ENCODE measurements at regions not wholly inside any gene's neighbourhood (a gene's known extent, or its start where the extent isn't known, plus 50 kb on each side); places are given as distances from the start of the nearest gene placed in this dataset.

DNA sequence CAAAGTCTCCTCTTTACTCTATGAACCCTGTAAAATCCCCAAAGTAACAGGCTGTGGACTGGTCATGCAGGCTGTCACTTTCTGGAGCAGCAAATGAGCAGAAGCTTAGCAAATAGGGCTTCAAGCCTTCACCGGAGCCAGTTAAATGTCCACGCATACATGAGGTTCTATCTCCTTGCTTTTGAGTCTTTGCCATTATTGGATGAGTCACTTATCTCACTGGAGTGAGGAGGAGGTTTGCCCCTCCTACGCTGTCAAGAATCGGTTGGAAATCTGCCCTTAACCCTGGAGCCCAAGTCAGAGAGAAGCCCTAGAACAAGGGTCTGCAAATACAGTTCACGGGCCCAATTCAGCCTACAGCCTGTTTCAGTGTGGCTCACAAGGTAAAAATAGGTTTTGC is 126.1 kb upstream of the CTNNB1 start:
- no peak for DNase-seq (ENCODE audit: low read depth in 4 of 6, low spot score in 6 of 6)
- H3K27ac ChIP-seq (ENCODE audit: low read depth, low read length) = no peak overlapping the region
- WGBS (ENCODE audit: insufficient coverage) = 100% methylated on average over 4 of the region's 5 CpGs
- H3K27me3 ChIP-seq (ENCODE audit: control insufficient read depth, insufficient read depth, low read length) = no peaks in the 10 kb centered on the region
- H3K4me3 ChIP-seq (ENCODE audit: low read depth, low read length) = no peak overlapping the region
- no peaks in the 10 kb centered on the region for H3K4me1 ChIP-seq (ENCODE audit: control insufficient read depth, insufficient read depth, low read length)
- H3K36me3 ChIP-seq (ENCODE audit: control insufficient read depth, insufficient read depth, low read length) = no peaks in the 10 kb centered on the region
- H3K9me3 ChIP-seq (ENCODE audit: control insufficient read depth, insufficient read depth, low read length) = no peaks in the 10 kb centered on the region

DNA sequence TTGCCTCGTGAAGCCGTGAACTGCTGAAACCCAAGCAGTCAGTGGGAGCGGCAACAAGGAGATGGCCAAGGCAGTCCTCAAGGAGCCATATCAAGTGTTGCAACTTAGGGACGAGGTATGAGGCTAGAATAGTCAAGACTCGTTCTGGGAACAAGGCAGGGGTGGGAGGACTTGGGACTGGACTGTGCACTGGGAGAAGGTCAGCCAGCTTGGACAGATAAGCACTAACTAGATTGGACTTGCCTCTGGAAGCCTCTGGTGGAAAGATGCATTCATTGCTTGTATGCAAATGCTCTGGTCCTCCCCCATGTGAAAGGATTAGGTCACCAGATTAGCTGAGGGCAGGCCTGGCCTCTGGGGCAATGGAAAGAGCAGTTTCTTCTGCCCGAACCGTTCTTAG is 123.3 kb upstream of the CTNNB1 start:
- no peak for DNase-seq (ENCODE audit: low read depth in 4 of 6, low spot score in 6 of 6)
- Histone ChIP-seq H3K4me1 (ENCODE audit: control insufficient read depth, insufficient read depth, low read length) (no peaks in the 10 kb centered on the region), H3K27me3 (ENCODE audit: control insufficient read depth, insufficient read depth, low read length) (no peaks in the 10 kb centered on the region), H3K4me3 (ENCODE audit: low read depth, low read length) (no peak overlapping the region), H3K9me3 (ENCODE audit: control insufficient read depth, insufficient read depth, low read length) (no peaks in the 10 kb centered on the region), H3K36me3 (ENCODE audit: control insufficient read depth, insufficient read depth, low read length) (no peaks in the 10 kb centered on the region), H3K27ac (ENCODE audit: low read depth, low read length) (no peak overlapping the region)
- 95% methylated on average over 5 of the region's 7 CpGs for WGBS (ENCODE audit: insufficient coverage)

DNA sequence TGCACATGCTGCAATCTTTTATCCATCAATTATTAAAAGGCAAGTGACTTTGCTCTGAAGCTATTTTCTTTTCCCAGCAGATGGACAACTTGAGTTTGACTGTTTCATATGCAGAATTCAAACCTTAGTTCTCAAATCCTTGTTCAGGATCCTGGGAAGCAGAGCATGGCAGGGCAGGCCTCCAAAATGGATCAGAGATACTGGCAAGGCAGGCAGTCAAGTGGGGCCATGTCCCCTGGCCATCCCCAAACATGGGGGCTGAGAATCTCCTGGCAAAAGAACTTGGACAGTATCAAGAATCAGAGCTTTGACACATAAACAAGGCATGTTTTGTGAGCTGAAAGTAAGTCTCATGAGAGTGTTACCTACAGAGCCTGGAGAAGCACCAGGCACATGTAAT is 122.9 kb upstream of the CTNNB1 start:
- H3K4me3 ChIP-seq (ENCODE audit: low read depth, low read length) = no peak overlapping the region
- H3K27me3 ChIP-seq (ENCODE audit: control insufficient read depth, insufficient read depth, low read length) = no peaks in the 10 kb centered on the region
- no peaks in the 10 kb centered on the region for H3K4me1 ChIP-seq (ENCODE audit: control insufficient read depth, insufficient read depth, low read length)
- H3K27ac ChIP-seq (ENCODE audit: low read depth, low read length) = no peak overlapping the region
- H3K36me3 ChIP-seq (ENCODE audit: control insufficient read depth, insufficient read depth, low read length) = no peaks in the 10 kb centered on the region
- no peak for DNase-seq (ENCODE audit: low read depth in 4 of 6, low spot score in 6 of 6)
- no peaks in the 10 kb centered on the region for H3K9me3 ChIP-seq (ENCODE audit: control insufficient read depth, insufficient read depth, low read length)

DNA sequence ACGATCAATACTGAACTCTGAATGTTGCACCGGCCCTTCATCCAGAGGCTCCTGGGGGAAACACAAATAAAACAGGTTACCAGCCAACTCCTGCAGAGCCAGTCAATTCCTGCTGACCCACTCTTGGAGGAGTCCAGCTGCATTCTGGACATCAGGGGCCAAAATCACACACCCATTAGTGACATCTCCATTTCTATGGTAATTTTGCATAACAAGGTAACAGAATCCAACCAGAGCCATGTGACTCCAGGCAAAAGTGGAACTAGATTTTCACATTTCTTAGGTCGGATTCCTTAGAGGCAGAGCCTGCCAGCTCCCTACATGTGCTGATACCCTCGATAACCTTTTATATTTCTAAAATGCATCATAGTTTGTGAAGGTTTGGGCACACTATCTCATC is 119.2 kb upstream of the CTNNB1 start:
- Histone ChIP-seq H3K27me3 (ENCODE audit: control insufficient read depth, insufficient read depth, low read length) (no peaks in the 10 kb centered on the region), H3K27ac (ENCODE audit: low read depth, low read length) (no peak overlapping the region), H3K9me3 (ENCODE audit: control insufficient read depth, insufficient read depth, low read length) (no peaks in the 10 kb centered on the region), H3K36me3 (ENCODE audit: control insufficient read depth, insufficient read depth, low read length) (no peaks in the 10 kb centered on the region), H3K4me3 (ENCODE audit: low read depth, low read length) (no peak overlapping the region), H3K4me1 (ENCODE audit: control insufficient read depth, insufficient read depth, low read length) (no peaks in the 10 kb centered on the region)
- WGBS (ENCODE audit: insufficient coverage) = 75% methylated on average over 2 of the region's 4 CpGs
- DNase-seq (ENCODE audit: low read depth in 4 of 6, low spot score in 6 of 6) = no peak

DNA sequence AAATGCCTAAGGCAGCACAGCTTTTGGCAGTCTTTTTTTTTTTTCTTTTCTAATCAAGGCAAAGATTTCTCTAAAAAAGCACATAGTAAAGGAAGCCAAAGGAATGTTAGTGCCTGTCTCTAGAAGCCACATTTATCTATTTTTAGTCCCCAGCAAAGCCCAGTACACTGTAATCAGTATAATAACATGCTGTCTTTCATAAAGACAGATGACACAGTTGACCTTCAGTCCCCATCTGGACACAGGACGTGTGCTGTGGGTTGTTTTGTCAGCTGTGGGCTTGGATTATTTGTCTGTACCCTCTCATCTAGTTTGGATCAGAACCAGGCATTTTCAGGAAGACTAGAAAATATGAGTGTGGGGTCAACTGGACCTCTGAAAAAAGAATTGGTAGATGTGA is 110.4 kb upstream of the CTNNB1 start:
- Histone ChIP-seq H3K4me1 (ENCODE audit: control insufficient read depth, insufficient read depth, low read length) (no peaks in the 10 kb centered on the region), H3K27me3 (ENCODE audit: control insufficient read depth, insufficient read depth, low read length) (no peaks in the 10 kb centered on the region), H3K36me3 (ENCODE audit: control insufficient read depth, insufficient read depth, low read length) (no peaks in the 10 kb centered on the region), H3K9me3 (ENCODE audit: control insufficient read depth, insufficient read depth, low read length) (no peaks in the 10 kb centered on the region), H3K4me3 (ENCODE audit: low read depth, low read length) (no peak overlapping the region), H3K27ac (ENCODE audit: low read depth, low read length) (no peak overlapping the region)
- DNase-seq (ENCODE audit: low read depth in 4 of 6, low spot score in 6 of 6) = no peak
- whole genome bisulfite sequencing (ENCODE audit: insufficient coverage) = no CpG with 5 or more reads among the region's 1 CpG

DNA sequence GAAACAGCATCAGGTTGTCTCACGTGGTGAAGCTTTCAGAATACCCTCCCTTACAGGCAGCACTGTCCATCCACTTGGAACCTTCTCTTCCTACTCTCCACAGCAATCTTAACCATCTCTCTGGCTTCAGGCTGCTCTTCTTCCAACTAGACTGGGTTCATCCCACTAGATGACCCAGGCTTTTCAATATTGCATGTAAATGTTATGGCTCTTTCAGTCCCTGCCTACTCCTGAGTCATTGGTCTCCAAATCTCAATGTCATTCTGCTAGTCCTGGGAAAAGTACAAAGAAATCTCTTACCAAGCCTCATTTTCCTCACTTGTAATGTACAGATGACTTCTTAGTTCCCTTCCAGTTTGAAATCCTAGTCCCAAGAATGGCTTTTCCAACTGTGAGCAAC is 109.7 kb upstream of the CTNNB1 start:
- Histone ChIP-seq H3K4me1 (ENCODE audit: control insufficient read depth, insufficient read depth, low read length) (no peaks in the 10 kb centered on the region), H3K36me3 (ENCODE audit: control insufficient read depth, insufficient read depth, low read length) (no peaks in the 10 kb centered on the region), H3K27me3 (ENCODE audit: control insufficient read depth, insufficient read depth, low read length) (no peaks in the 10 kb centered on the region), H3K9me3 (ENCODE audit: control insufficient read depth, insufficient read depth, low read length) (no peaks in the 10 kb centered on the region), H3K4me3 (ENCODE audit: low read depth, low read length) (no peak overlapping the region), H3K27ac (ENCODE audit: low read depth, low read length) (no peak overlapping the region)
- WGBS (ENCODE audit: insufficient coverage) = 80% methylated on average over 1 of the region's 1 CpG
- DNase-seq (ENCODE audit: low read depth in 4 of 6, low spot score in 6 of 6) = no peak

DNA sequence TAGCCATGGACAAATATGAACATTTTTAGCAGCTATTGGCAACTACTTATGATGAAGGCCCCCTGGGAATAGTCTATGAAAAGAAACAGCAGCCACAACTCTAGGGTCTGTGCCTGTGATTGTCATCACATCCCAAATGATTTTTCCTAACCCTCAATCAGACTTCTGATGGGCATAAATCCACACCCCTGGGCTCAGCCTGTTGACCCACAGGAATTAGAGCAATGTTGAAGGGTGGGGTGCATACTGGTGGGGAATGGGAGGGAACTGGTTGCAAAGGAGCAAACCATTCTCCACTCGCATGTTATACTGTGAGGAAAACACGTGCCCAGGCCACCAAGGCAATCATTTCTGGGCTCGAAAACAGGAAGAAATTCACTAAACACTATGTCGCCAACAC is 106.5 kb upstream of the CTNNB1 start:
- Histone ChIP-seq H3K27me3 (ENCODE audit: control insufficient read depth, insufficient read depth, low read length) (no peaks in the 10 kb centered on the region), H3K27ac (ENCODE audit: low read depth, low read length) (no peak overlapping the region), H3K36me3 (ENCODE audit: control insufficient read depth, insufficient read depth, low read length) (no peaks in the 10 kb centered on the region), H3K4me3 (ENCODE audit: low read depth, low read length) (no peak overlapping the region), H3K4me1 (ENCODE audit: control insufficient read depth, insufficient read depth, low read length) (no peaks in the 10 kb centered on the region), H3K9me3 (ENCODE audit: control insufficient read depth, insufficient read depth, low read length) (no peaks in the 10 kb centered on the region)
- DNase-seq (ENCODE audit: low read depth in 4 of 6, low spot score in 6 of 6) = no peak
- WGBS (ENCODE audit: insufficient coverage) = 88% methylated on average over 4 of the region's 4 CpGs

DNA sequence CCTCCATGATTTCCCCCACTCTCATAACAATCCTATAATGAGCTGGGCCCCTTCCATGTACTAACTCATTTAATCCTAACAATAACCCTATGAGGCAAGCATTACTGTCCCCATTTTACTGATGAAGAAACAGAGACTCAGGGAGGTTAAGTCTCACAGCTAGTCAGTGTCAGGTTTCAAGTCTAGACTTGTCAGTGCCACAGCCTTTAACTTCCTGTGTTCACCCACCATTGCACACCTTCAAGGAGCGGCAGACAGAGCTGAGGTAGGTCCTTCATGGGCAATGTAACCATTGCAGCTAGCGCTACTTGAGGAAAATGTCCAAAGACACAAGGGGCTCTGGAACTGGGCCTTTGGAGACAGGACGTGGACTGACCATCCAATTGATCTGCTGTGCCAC is 105.8 kb upstream of the CTNNB1 start:
- no peak for DNase-seq (ENCODE audit: low read depth in 4 of 6, low spot score in 6 of 6)
- Histone ChIP-seq H3K36me3 (ENCODE audit: control insufficient read depth, insufficient read depth, low read length) (no peaks in the 10 kb centered on the region), H3K4me3 (ENCODE audit: low read depth, low read length) (no peak overlapping the region), H3K4me1 (ENCODE audit: control insufficient read depth, insufficient read depth, low read length) (no peaks in the 10 kb centered on the region), H3K27ac (ENCODE audit: low read depth, low read length) (no peak overlapping the region), H3K9me3 (ENCODE audit: control insufficient read depth, insufficient read depth, low read length) (no peaks in the 10 kb centered on the region), H3K27me3 (ENCODE audit: control insufficient read depth, insufficient read depth, low read length) (no peaks in the 10 kb centered on the region)
- WGBS (ENCODE audit: insufficient coverage) = 100% methylated on average over 3 of the region's 3 CpGs

DNA sequence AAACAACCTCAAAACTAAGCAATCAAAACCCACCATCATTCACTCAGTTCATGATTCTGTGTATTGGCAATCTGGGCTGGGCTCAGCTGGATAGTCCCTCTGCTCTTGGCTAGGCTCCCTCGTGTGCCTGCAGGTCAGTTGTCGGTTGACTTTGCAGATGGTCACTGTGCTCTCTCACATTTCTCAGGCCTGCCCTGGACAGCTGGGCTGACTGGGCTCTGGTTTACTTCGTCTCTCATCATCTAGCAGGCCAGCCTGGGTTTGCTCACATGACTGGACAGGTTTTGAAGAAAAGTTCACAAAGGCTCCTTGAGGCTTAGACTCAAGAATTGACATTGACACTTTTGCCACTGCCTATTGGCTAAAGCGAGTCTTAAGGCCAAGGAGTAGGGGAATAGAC is 105.0 kb upstream of the CTNNB1 start:
- 94% methylated on average over 4 of the region's 4 CpGs for WGBS (ENCODE audit: insufficient coverage)
- H3K4me1 ChIP-seq (ENCODE audit: control insufficient read depth, insufficient read depth, low read length) = no peaks in the 10 kb centered on the region
- H3K9me3 ChIP-seq (ENCODE audit: control insufficient read depth, insufficient read depth, low read length) = no peaks in the 10 kb centered on the region
- no peak overlapping the region for H3K4me3 ChIP-seq (ENCODE audit: low read depth, low read length)
- H3K36me3 ChIP-seq (ENCODE audit: control insufficient read depth, insufficient read depth, low read length) = no peaks in the 10 kb centered on the region
- DNase-seq (ENCODE audit: low read depth in 4 of 6, low spot score in 6 of 6) = no peak
- no peak overlapping the region for H3K27ac ChIP-seq (ENCODE audit: low read depth, low read length)
- no peaks in the 10 kb centered on the region for H3K27me3 ChIP-seq (ENCODE audit: control insufficient read depth, insufficient read depth, low read length)

DNA sequence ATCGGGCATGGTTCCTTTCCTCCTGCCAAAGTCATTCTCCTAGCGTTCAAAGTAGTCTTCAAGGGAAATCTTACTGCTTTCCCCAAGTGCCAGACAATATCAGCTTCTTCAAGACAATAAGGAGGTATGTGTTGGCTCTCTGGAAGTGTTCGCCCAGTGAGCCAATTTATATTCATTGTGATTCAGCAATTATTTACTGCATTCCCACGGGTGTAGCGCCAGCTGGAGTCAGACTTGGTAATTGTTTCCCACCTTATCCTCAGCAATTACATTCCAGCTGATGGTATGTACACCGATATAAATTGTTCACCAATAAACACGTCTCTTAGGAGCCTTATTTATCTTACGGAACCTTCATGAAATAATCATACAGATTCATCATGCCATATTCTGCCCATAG is 103.6 kb upstream of the CTNNB1 start:
- Histone ChIP-seq H3K9me3 (ENCODE audit: control insufficient read depth, insufficient read depth, low read length) (no peaks in the 10 kb centered on the region), H3K4me3 (ENCODE audit: low read depth, low read length) (no peak overlapping the region), H3K27me3 (ENCODE audit: control insufficient read depth, insufficient read depth, low read length) (no peaks in the 10 kb centered on the region), H3K36me3 (ENCODE audit: control insufficient read depth, insufficient read depth, low read length) (no peaks in the 10 kb centered on the region), H3K4me1 (ENCODE audit: control insufficient read depth, insufficient read depth, low read length) (no peaks in the 10 kb centered on the region), H3K27ac (ENCODE audit: low read depth, low read length) (no peak overlapping the region)
- peak in 1 of 6 donors; percentile 73 for DNase-seq (ENCODE audit: low read depth in 4 of 6, low spot score in 6 of 6)
- 61% methylated on average over 3 of the region's 8 CpGs for WGBS (ENCODE audit: insufficient coverage)

Measured in spinal cord (tissue), 9 donors.